ENCODE measurements at regions not wholly inside any gene's neighbourhood (a gene's known extent, or its start where the extent isn't known, plus 50 kb on each side); places are given as distances from the start of the nearest gene placed in this dataset.
"Not testable (repeated sequence)": the region's sequence is repeated elsewhere in the genome, so short reads cannot be mapped to it uniquely, and the experiment has no call there.

- Mint-ChIP-seq H3K27me3 (peaks cover 16% of the 10 kb centered on the region), H3K9me3 (peaks cover 7% of the 10 kb centered on the region), H3K4me1 (no peaks in the 10 kb centered on the region), H3K36me3 (peaks cover 5% of the 10 kb centered on the region), H3K27ac (no peak overlapping the region), H3K4me3 (no peak overlapping the region)
- ATAC-seq (ENCODE audit: low read depth) (no peak), DNase-seq (ENCODE audit: low spot score in 2 of 2) (no peak)
Measured at GRCh38 chr7:45292481-45292880, 134.9 kb downstream of the RAMP3 start.

GRCh38 chr7:45293295-45293942 is 135.8 kb downstream of the RAMP3 start:
- peaks cover 16% of the 10 kb centered on the region for H3K27me3 Mint-ChIP-seq
- DNase-seq (ENCODE audit: low spot score in 2 of 2): no peak
- H3K36me3 Mint-ChIP-seq: peaks cover 1% of the 10 kb centered on the region
- no peaks in the 10 kb centered on the region for H3K4me1 Mint-ChIP-seq
- peaks cover 2% of the 10 kb centered on the region for H3K9me3 Mint-ChIP-seq
- no peak for ATAC-seq (ENCODE audit: low read depth)
- no peak overlapping the region for H3K4me3 Mint-ChIP-seq
- H3K27ac Mint-ChIP-seq: no peak overlapping the region

GRCh38 chr7:45294559-45294958 is 137.0 kb downstream of the RAMP3 start:
- DNase-seq (ENCODE audit: low spot score in 2 of 2): no peak
- Mint-ChIP-seq H3K36me3 (no peaks in the 10 kb centered on the region), H3K27me3 (peaks cover 16% of the 10 kb centered on the region), H3K4me3 (no peak overlapping the region), H3K4me1 (no peaks in the 10 kb centered on the region), H3K9me3 (peaks cover 1% of the 10 kb centered on the region), H3K27ac (no peak overlapping the region)
- ATAC-seq (ENCODE audit: low read depth): no peak

- H3K4me3 Mint-ChIP-seq: no peak overlapping the region
- H3K36me3 Mint-ChIP-seq: no peaks in the 10 kb centered on the region
- DNase-seq (ENCODE audit: low spot score in 2 of 2) (no peak), ATAC-seq (ENCODE audit: low read depth) (no peak)
- no peaks in the 10 kb centered on the region for H3K4me1 Mint-ChIP-seq
- peaks cover 16% of the 10 kb centered on the region for H3K27me3 Mint-ChIP-seq
- no peak overlapping the region for H3K27ac Mint-ChIP-seq
- H3K9me3 Mint-ChIP-seq: no peaks in the 10 kb centered on the region
Measured at GRCh38 chr7:45295222-45295621, 137.6 kb downstream of the RAMP3 start.

GRCh38 chr7:45296748-45297147 is 139.2 kb downstream of the RAMP3 start:
- Mint-ChIP-seq H3K9me3 (no peaks in the 10 kb centered on the region), H3K4me1 (no peaks in the 10 kb centered on the region), H3K36me3 (no peaks in the 10 kb centered on the region), H3K4me3 (no peak overlapping the region), H3K27ac (no peak overlapping the region), H3K27me3 (peaks cover 19% of the 10 kb centered on the region)
- DNase-seq (ENCODE audit: low spot score in 2 of 2) (no peak), ATAC-seq (ENCODE audit: low read depth) (no peak)

GRCh38 chr7:45306752-45307305 is 149.2 kb downstream of the RAMP3 start:
- H3K4me3 Mint-ChIP-seq: no peak overlapping the region
- DNase-seq (ENCODE audit: low spot score in 2 of 2) (no peak), ATAC-seq (ENCODE audit: low read depth) (no peak)
- H3K27me3 Mint-ChIP-seq: no peaks in the 10 kb centered on the region
- no peaks in the 10 kb centered on the region for H3K4me1 Mint-ChIP-seq
- H3K36me3 Mint-ChIP-seq: no peaks in the 10 kb centered on the region
- no peak overlapping the region for H3K27ac Mint-ChIP-seq
- peaks cover 5% of the 10 kb centered on the region for H3K9me3 Mint-ChIP-seq

- no peak for DNase-seq (ENCODE audit: low spot score in 2 of 2)
- H3K27ac Mint-ChIP-seq: no peak overlapping the region
- ATAC-seq (ENCODE audit: low read depth): no peak
- H3K4me1 Mint-ChIP-seq: no peaks in the 10 kb centered on the region
- H3K27me3 Mint-ChIP-seq: peaks cover 6% of the 10 kb centered on the region
- peaks cover 5% of the 10 kb centered on the region for H3K9me3 Mint-ChIP-seq
- H3K36me3 Mint-ChIP-seq: no peaks in the 10 kb centered on the region
- no peak overlapping the region for H3K4me3 Mint-ChIP-seq
Measured at GRCh38 chr7:45311597-45311996, 154.0 kb downstream of the RAMP3 start.

GRCh38 chr7:45315512-45315911 is 157.9 kb downstream of the RAMP3 start:
- H3K4me1 Mint-ChIP-seq; H3K36me3 Mint-ChIP-seq; DNase-seq (ENCODE audit: low spot score in 2 of 2); ATAC-seq (ENCODE audit: low read depth); H3K27ac Mint-ChIP-seq; H3K4me3 Mint-ChIP-seq; H3K9me3 Mint-ChIP-seq: not testable (repeated sequence)
- H3K27me3 Mint-ChIP-seq: peaks cover 10% of the 10 kb centered on the region

GRCh38 chr7:45324683-45325237 is 167.2 kb downstream of the RAMP3 start:
- no peak overlapping the region for H3K4me3 Mint-ChIP-seq
- DNase-seq (ENCODE audit: low spot score in 2 of 2) (no peak), ATAC-seq (ENCODE audit: low read depth) (no peak)
- H3K4me1 Mint-ChIP-seq: no peaks in the 10 kb centered on the region
- no peak overlapping the region for H3K27ac Mint-ChIP-seq
- H3K9me3 Mint-ChIP-seq: peaks cover 3% of the 10 kb centered on the region
- peaks cover 5% of the 10 kb centered on the region for H3K27me3 Mint-ChIP-seq
- H3K36me3 Mint-ChIP-seq: no peaks in the 10 kb centered on the region

- Mint-ChIP-seq H3K27me3 (peaks cover 5% of the 10 kb centered on the region), H3K9me3 (peaks cover 3% of the 10 kb centered on the region), H3K27ac (no peak overlapping the region), H3K4me3 (no peak overlapping the region), H3K36me3 (no peaks in the 10 kb centered on the region), H3K4me1 (no peaks in the 10 kb centered on the region)
- DNase-seq (ENCODE audit: low spot score in 2 of 2) (no peak), ATAC-seq (ENCODE audit: low read depth) (no peak)
Measured at GRCh38 chr7:45325378-45325777, 167.8 kb downstream of the RAMP3 start.

GRCh38 chr7:45328403-45328981 is 170.9 kb downstream of the RAMP3 start:
- no peak overlapping the region for H3K4me3 Mint-ChIP-seq
- H3K9me3 Mint-ChIP-seq: peaks cover 10% of the 10 kb centered on the region
- DNase-seq (ENCODE audit: low spot score in 2 of 2) (no peak), ATAC-seq (ENCODE audit: low read depth) (no peak)
- no peak overlapping the region for H3K27ac Mint-ChIP-seq
- no peaks in the 10 kb centered on the region for H3K4me1 Mint-ChIP-seq
- peaks cover 10% of the 10 kb centered on the region for H3K27me3 Mint-ChIP-seq
- H3K36me3 Mint-ChIP-seq: peaks cover 3% of the 10 kb centered on the region

GRCh38 chr7:45331563-45331962 is 174.0 kb downstream of the RAMP3 start:
- Mint-ChIP-seq H3K4me3 (no peak overlapping the region), H3K27ac (no peak overlapping the region), H3K9me3 (peaks cover 12% of the 10 kb centered on the region), H3K27me3 (peaks cover 10% of the 10 kb centered on the region), H3K4me1 (no peaks in the 10 kb centered on the region), H3K36me3 (peaks cover 3% of the 10 kb centered on the region)
- DNase-seq (ENCODE audit: low spot score in 2 of 2) (no peak), ATAC-seq (ENCODE audit: low read depth) (no peak)

- not testable (repeated sequence) for H3K27ac Mint-ChIP-seq; DNase-seq (ENCODE audit: low spot score in 2 of 2); H3K4me1 Mint-ChIP-seq; ATAC-seq (ENCODE audit: low read depth); H3K36me3 Mint-ChIP-seq; H3K4me3 Mint-ChIP-seq
- Mint-ChIP-seq H3K27me3 (peaks cover 16% of the 10 kb centered on the region), H3K9me3 (peaks cover 13% of the 10 kb centered on the region)
Measured at GRCh38 chr7:45335024-45335423, 177.4 kb downstream of the RAMP3 start.

GRCh38 chr7:45342236-45342635 is 184.6 kb downstream of the RAMP3 start:
- no peak overlapping the region for H3K4me3 Mint-ChIP-seq
- no peak overlapping the region for H3K27ac Mint-ChIP-seq
- DNase-seq (ENCODE audit: low spot score in 2 of 2): no peak
- peaks cover 4% of the 10 kb centered on the region for H3K27me3 Mint-ChIP-seq
- ATAC-seq (ENCODE audit: low read depth): no peak
- H3K9me3 Mint-ChIP-seq: peaks cover 1% of the 10 kb centered on the region
- no peaks in the 10 kb centered on the region for H3K36me3 Mint-ChIP-seq
- H3K4me1 Mint-ChIP-seq: peaks cover 3% of the 10 kb centered on the region
